Esophagus (tissue), 2 donors: ENCODE measurements at regions not wholly inside any gene's neighbourhood (a gene's known extent, or its start where the extent isn't known, plus 50 kb on each side); places are given as distances from the start of the nearest gene placed in this dataset.

Experiments
- H3K27ac ChIP-seq, 2 donors: one replicate each; pipeline ENCODE4 v1.5.1; 2013; ENCODE audit warnings: low read depth in 2 of 2, mild to moderate bottlenecking in 2 of 2, inconsistent platforms in 1 of 2, low read length in 1 of 2, moderate library complexity in 1 of 2
- H3K27me3 ChIP-seq, 2 donors: one replicate each; pipeline ENCODE4 v1.6.1; 2013; ENCODE audit warnings: low read length in 2 of 2, control low read depth in 1 of 2, mild to moderate bottlenecking in 1 of 2; ENCODE audit not compliant: insufficient read depth in 2 of 2, control insufficient read depth in 1 of 2
- H3K36me3 ChIP-seq, 2 donors: one replicate each; pipeline ENCODE4 v1.6.1; 2013; ENCODE audit warnings: low read length in 1 of 2; ENCODE audit not compliant: control insufficient read depth in 2 of 2, insufficient read depth in 2 of 2
- H3K4me1 ChIP-seq, 2 donors: one replicate each; pipeline ENCODE4 v1.6.1; 2013; ENCODE audit warnings: low read length in 1 of 2; ENCODE audit not compliant: control insufficient read depth in 2 of 2, insufficient read depth in 2 of 2
- H3K4me3 ChIP-seq, 2 donors: one replicate each; pipeline ENCODE4 v1.5.1; 2013; ENCODE audit warnings: low read length in 2 of 2, mild to moderate bottlenecking in 2 of 2, low read depth in 1 of 2, moderate library complexity in 1 of 2
- H3K9me3 ChIP-seq, 2 donors: one replicate each; pipeline ENCODE4 v1.6.1; 2013; ENCODE audit warnings: mild to moderate bottlenecking in 2 of 2, low read depth in 1 of 2, low read length in 1 of 2, moderate library complexity in 1 of 2; ENCODE audit not compliant: control insufficient read depth in 2 of 2, insufficient read depth in 1 of 2
- WGBS, 2 donors: extraction: QIAGEN DNeasy Blood & Tissue Kit; methylation state at CpG; one replicate each; pipeline ENCODE4 v1.1.7; 2013; 5-methylcytosine and 5-hydroxymethylcytosine counted together
- donor health status: healthy with polysubstance abuse.
- donor health status: Bipolar disorder and iron deficiency.

GRCh38 chr2:150134223-150134857 lies 353.1 kb downstream of the RND3 start:
- Histone ChIP-seq H3K27ac (no peak overlapping the region), H3K4me1 (no peaks in the 10 kb centered on the region), H3K27me3 (no peaks in the 10 kb centered on the region), H3K9me3 (no peaks in the 10 kb centered on the region), H3K4me3 (no peak overlapping the region), H3K36me3 (no peaks in the 10 kb centered on the region)
- WGBS, 2 donors, result 44 to 54% methylated on average over 6 of the region's 6 CpGs

GRCh38 chr2:150133623-150134022 lies 353.8 kb downstream of the RND3 start:
- Histone ChIP-seq H3K4me1 (no peaks in the 10 kb centered on the region), H3K9me3 (no peaks in the 10 kb centered on the region), H3K36me3 (no peaks in the 10 kb centered on the region), H3K27ac (peak overlapping the region; percentile 24 to 53), H3K27me3 (no peaks in the 10 kb centered on the region), H3K4me3 (no peak overlapping the region)
- WGBS, 2 donors, result 44 to 52% methylated on average over 5 of the region's 5 CpGs

- WGBS, 2 donors, result 75 to 76% methylated on average over 5 of the region's 5 CpGs
- Histone ChIP-seq H3K27ac (no peak overlapping the region), H3K4me3 (no peak overlapping the region), H3K36me3 (no peaks in the 10 kb centered on the region), H3K9me3 (no peaks in the 10 kb centered on the region), H3K4me1 (peaks cover 2 to 6% of the 10 kb centered on the region in 2 donors), H3K27me3 (no peaks in the 10 kb centered on the region)
Measured at GRCh38 chr2:150129921-150130575, 357.4 kb downstream of the RND3 start.

- H3K36me3 ChIP-seq, result no peaks in the 10 kb centered on the region
- H3K4me3 ChIP-seq, result no peak overlapping the region
- H3K9me3 ChIP-seq, result no peaks in the 10 kb centered on the region
- peaks cover 2 to 6% of the 10 kb centered on the region in 2 donors for H3K4me1 ChIP-seq
- no peak overlapping the region for H3K27ac ChIP-seq
- WGBS, 2 donors, result 78 to 81% methylated on average over 4 of the region's 4 CpGs
- no peaks in the 10 kb centered on the region for H3K27me3 ChIP-seq
Measured at GRCh38 chr2:150127995-150128394, 359.5 kb downstream of the RND3 start.

GRCh38 chr2:150127346-150127990 lies 360.0 kb downstream of the RND3 start:
- Histone ChIP-seq H3K4me1 (peaks cover 2 to 6% of the 10 kb centered on the region in 2 donors), H3K36me3 (no peaks in the 10 kb centered on the region), H3K27me3 (no peaks in the 10 kb centered on the region), H3K27ac (no peak overlapping the region), H3K9me3 (no peaks in the 10 kb centered on the region), H3K4me3 (no peak overlapping the region)
- WGBS, 2 donors, result 82 to 85% methylated on average over 6 of the region's 6 CpGs

- no peaks in the 10 kb centered on the region for H3K36me3 ChIP-seq
- peaks cover 2 to 6% of the 10 kb centered on the region in 2 donors for H3K4me1 ChIP-seq
- WGBS, 2 donors, result 86 to 97% methylated on average over 2 of the region's 2 CpGs
- H3K27me3 ChIP-seq, result no peaks in the 10 kb centered on the region
- no peaks in the 10 kb centered on the region for H3K9me3 ChIP-seq
- no peak overlapping the region for H3K4me3 ChIP-seq
- peak overlapping the region in 1 of 2 donors; percentile 20 for H3K27ac ChIP-seq
Measured at GRCh38 chr2:150126839-150127238, 360.6 kb downstream of the RND3 start.

GRCh38 chr2:150126143-150126740 lies 361.2 kb downstream of the RND3 start:
- Histone ChIP-seq H3K4me3 (no peak overlapping the region), H3K4me1 (peaks cover 2 to 6% of the 10 kb centered on the region in 2 donors), H3K27ac (peak overlapping the region in 1 of 2 donors; percentile 20), H3K36me3 (no peaks in the 10 kb centered on the region), H3K9me3 (no peaks in the 10 kb centered on the region), H3K27me3 (no peaks in the 10 kb centered on the region)
- 58 to 63% methylated on average over 7 of the region's 7 CpGs for WGBS, 2 donors

- H3K9me3 ChIP-seq, result no peaks in the 10 kb centered on the region
- no peak overlapping the region for H3K27ac ChIP-seq
- no peaks in the 10 kb centered on the region for H3K27me3 ChIP-seq
- no peaks in the 10 kb centered on the region for H3K36me3 ChIP-seq
- WGBS, 2 donors, result 62% methylated on average over 9 of the region's 9 CpGs
- no peak overlapping the region for H3K4me3 ChIP-seq
- H3K4me1 ChIP-seq, result peaks cover 2 to 6% of the 10 kb centered on the region in 2 donors
Measured at GRCh38 chr2:150125708-150126107, 361.8 kb downstream of the RND3 start.

- WGBS, 2 donors, result 87 to 90% methylated on average over 5 of the region's 5 CpGs
- Histone ChIP-seq H3K4me3 (no peak overlapping the region), H3K4me1 (peaks cover 2 to 6% of the 10 kb centered on the region in 2 donors), H3K27me3 (no peaks in the 10 kb centered on the region), H3K36me3 (no peaks in the 10 kb centered on the region), H3K9me3 (no peaks in the 10 kb centered on the region), H3K27ac (no peak overlapping the region)
Measured at GRCh38 chr2:150125188-150125587, 362.3 kb downstream of the RND3 start.
